Left lung (tissue), 4 donors: ENCODE measurements at regions not wholly inside any gene's neighbourhood (a gene's known extent, or its start where the extent isn't known, plus 50 kb on each side); places are given as distances from the start of the nearest gene placed in this dataset.

Source experiments
- ATAC-seq: fragments of 200-7000 bp; cut with Tn5 transposase; one replicate; pipeline ENCODE4 v1.9.1; 2020; ENCODE audit warnings: moderate library complexity
- DNase-seq, 4 donors: peaks; one replicate each; pipeline ENCODE4 v3.0.0-alpha.2; 2013 to 2020
- H3K27ac ChIP-seq, 2 donors: fragments of 200-600 bp; sonication (generic) in 1 of 2; one replicate each; pipeline versions ENCODE4 v1.5.0 to v1.8.0; 2020 to 2021
- H3K27me3 ChIP-seq, 2 donors: fragments of 200-600 bp; sonication (generic) in 1 of 2; one replicate each; pipeline versions ENCODE4 v1.5.0 to v1.8.0; 2020 to 2021
- H3K36me3 ChIP-seq, 2 donors: fragments of 200-600 bp; sonication (generic) in 1 of 2; one replicate each; pipeline versions ENCODE4 v1.5.0 to v1.8.0; 2020 to 2021
- H3K4me1 ChIP-seq, 2 donors: fragments of 200-600 bp; one replicate each; pipeline ENCODE4 v1.8.0; 2021
- H3K4me3 ChIP-seq, 2 donors: fragments of 200-600 bp; sonication (generic) in 1 of 2; one replicate each; pipeline versions ENCODE4 v1.5.0 to v1.8.0; 2020 to 2021; ENCODE audit warnings: mild to moderate bottlenecking in 1 of 2
- H3K9me3 ChIP-seq, 2 donors: fragments of 200-600 bp; sonication (generic) in 1 of 2; one replicate each; pipeline versions ENCODE4 v1.5.0 to v1.8.0; 2020 to 2021
- CTCF ChIP-seq, 2 donors: fragments of 200-600 bp; sonication (generic) in 1 of 2; IDR thresholded peaks; one replicate each; pipeline versions ENCODE4 v1.5.0 to v1.8.0; 2021; ENCODE audit warnings: antibody characterized with exemption in 2 of 2
- intact Hi-C, 2 donors: fragments of 100-400 bp; cut with DNase I; formaldehyde crosslinking; loops; one replicate each; pipeline versions ENCODE4 v1.11.2 to v1.14.2; 2022
- donor health status: DM: no; HTN: yes; CAD: no.
- donor health status: DM: no; HTN: no; CAD: no.

- intact Hi-C loops, result no loop called here
- ATAC-seq, result no peak
- no peak overlapping the region for H3K4me3 ChIP-seq
- no peaks in the 10 kb centered on the region for H3K9me3 ChIP-seq
- TF ChIP-seq CTCF (IDR thresholded peaks at IDR 0.05), result no peak
- no peaks in the 10 kb centered on the region for H3K27me3 ChIP-seq
- no peaks in the 10 kb centered on the region for H3K36me3 ChIP-seq
- no peaks in the 10 kb centered on the region for H3K4me1 ChIP-seq
- no peak for DNase-seq
- H3K27ac ChIP-seq, result no peak overlapping the region
Measured at GRCh38 chr1:212531267-212531666, 77.3 kb upstream of the ATF3 start.

GRCh38 chr1:212531796-212532195 lies 76.8 kb upstream of the ATF3 start:
- DNase-seq (no peak), ATAC-seq (no peak)
- TF ChIP-seq CTCF (IDR thresholded peaks at IDR 0.05), result no peak
- Histone ChIP-seq H3K4me1 (no peaks in the 10 kb centered on the region), H3K4me3 (no peak overlapping the region), H3K27me3 (no peaks in the 10 kb centered on the region), H3K36me3 (no peaks in the 10 kb centered on the region), H3K9me3 (peaks cover 0 to 2% of the 10 kb centered on the region in 2 donors), H3K27ac (no peak overlapping the region)
- intact Hi-C loops, result no loop called here

GRCh38 chr1:212532469-212533147 lies 76.0 kb upstream of the ATF3 start:
- H3K27ac ChIP-seq, result no peak overlapping the region
- H3K27me3 ChIP-seq, result no peaks in the 10 kb centered on the region
- no peaks in the 10 kb centered on the region for H3K4me1 ChIP-seq
- DNase-seq, result no peak
- ATAC-seq, result no peak
- H3K36me3 ChIP-seq, result no peaks in the 10 kb centered on the region
- TF ChIP-seq CTCF (IDR thresholded peaks at IDR 0.05), result no peak
- no peak overlapping the region for H3K4me3 ChIP-seq
- intact Hi-C loops, result no loop called here
- peaks cover 0 to 10% of the 10 kb centered on the region in 2 donors for H3K9me3 ChIP-seq

GRCh38 chr1:212533148-212533517 lies 75.4 kb upstream of the ATF3 start:
- no peaks in the 10 kb centered on the region for H3K27me3 ChIP-seq
- TF ChIP-seq CTCF (IDR thresholded peaks at IDR 0.05), result no peak
- no peaks in the 10 kb centered on the region for H3K4me1 ChIP-seq
- ATAC-seq, result no peak
- no peak overlapping the region for H3K4me3 ChIP-seq
- intact Hi-C loops, result no loop called here
- DNase-seq, result no peak
- H3K9me3 ChIP-seq, result peaks cover 0 to 15% of the 10 kb centered on the region in 2 donors
- no peak overlapping the region for H3K27ac ChIP-seq
- no peaks in the 10 kb centered on the region for H3K36me3 ChIP-seq

GRCh38 chr1:212536586-212536985 lies 72.0 kb upstream of the ATF3 start:
- no peaks in the 10 kb centered on the region for H3K36me3 ChIP-seq
- H3K27ac ChIP-seq, result no peak overlapping the region
- H3K9me3 ChIP-seq, result peaks cover 0 to 16% of the 10 kb centered on the region in 2 donors
- intact Hi-C loops, result no loop called here
- TF ChIP-seq CTCF (IDR thresholded peaks at IDR 0.05), result no peak
- DNase-seq (no peak), ATAC-seq (no peak)
- no peaks in the 10 kb centered on the region for H3K27me3 ChIP-seq
- no peaks in the 10 kb centered on the region for H3K4me1 ChIP-seq
- no peak overlapping the region for H3K4me3 ChIP-seq
